ENCODE measurements at regions not wholly inside any gene's neighbourhood (a gene's known extent, or its start where the extent isn't known, plus 50 kb on each side); places are given as distances from the start of the nearest gene placed in this dataset.

- Histone ChIP-seq H3K4me3 (ENCODE audit: low read depth, low read length) (no peak overlapping the region), H3K4me1 (ENCODE audit: control insufficient read depth, insufficient read depth, low read length) (no peaks in the 10 kb centered on the region), H3K9me3 (ENCODE audit: control insufficient read depth, insufficient read depth, low read length) (no peaks in the 10 kb centered on the region), H3K27ac (ENCODE audit: low read depth, low read length) (no peak overlapping the region), H3K36me3 (ENCODE audit: control insufficient read depth, insufficient read depth, low read length) (no peaks in the 10 kb centered on the region), H3K27me3 (ENCODE audit: control insufficient read depth, insufficient read depth, low read length) (no peaks in the 10 kb centered on the region)
- 35% methylated on average over 6 of the region's 7 CpGs for WGBS (ENCODE audit: insufficient coverage)
- no peak for DNase-seq (ENCODE audit: low read depth in 4 of 6, low spot score in 6 of 6)
These were observed 79.8 kb upstream of the PLXNA2 start for GRCh38 chr1:208324005-208324404.

- Histone ChIP-seq H3K36me3 (ENCODE audit: control insufficient read depth, insufficient read depth, low read length) (no peaks in the 10 kb centered on the region), H3K4me1 (ENCODE audit: control insufficient read depth, insufficient read depth, low read length) (no peaks in the 10 kb centered on the region), H3K4me3 (ENCODE audit: low read depth, low read length) (no peak overlapping the region), H3K27me3 (ENCODE audit: control insufficient read depth, insufficient read depth, low read length) (no peaks in the 10 kb centered on the region), H3K27ac (ENCODE audit: low read depth, low read length) (no peak overlapping the region), H3K9me3 (ENCODE audit: control insufficient read depth, insufficient read depth, low read length) (no peaks in the 10 kb centered on the region)
- 67% methylated on average over 1 of the region's 1 CpG for WGBS (ENCODE audit: insufficient coverage)
- DNase-seq (ENCODE audit: low read depth in 4 of 6, low spot score in 6 of 6), result no peak
These were observed 81.8 kb upstream of the PLXNA2 start for GRCh38 chr1:208326033-208326432.

- 83% methylated on average over 1 of the region's 2 CpGs for WGBS (ENCODE audit: insufficient coverage)
- H3K27ac ChIP-seq (ENCODE audit: low read depth, low read length), result no peak overlapping the region
- no peaks in the 10 kb centered on the region for H3K36me3 ChIP-seq (ENCODE audit: control insufficient read depth, insufficient read depth, low read length)
- no peaks in the 10 kb centered on the region for H3K4me1 ChIP-seq (ENCODE audit: control insufficient read depth, insufficient read depth, low read length)
- H3K9me3 ChIP-seq (ENCODE audit: control insufficient read depth, insufficient read depth, low read length), result no peaks in the 10 kb centered on the region
- no peak for DNase-seq (ENCODE audit: low read depth in 4 of 6, low spot score in 6 of 6)
- H3K27me3 ChIP-seq (ENCODE audit: control insufficient read depth, insufficient read depth, low read length), result no peaks in the 10 kb centered on the region
- no peak overlapping the region for H3K4me3 ChIP-seq (ENCODE audit: low read depth, low read length)
These were observed 85.1 kb upstream of the PLXNA2 start for GRCh38 chr1:208329300-208329699.

GRCh38 chr1:208332036-208332773, 88.0 kb upstream of the PLXNA2 start:
- DNase-seq (ENCODE audit: low read depth in 4 of 6, low spot score in 6 of 6), result no peak
- Histone ChIP-seq H3K27me3 (ENCODE audit: control insufficient read depth, insufficient read depth, low read length) (no peaks in the 10 kb centered on the region), H3K9me3 (ENCODE audit: control insufficient read depth, insufficient read depth, low read length) (no peaks in the 10 kb centered on the region), H3K4me3 (ENCODE audit: low read depth, low read length) (no peak overlapping the region), H3K27ac (ENCODE audit: low read depth, low read length) (no peak overlapping the region), H3K4me1 (ENCODE audit: control insufficient read depth, insufficient read depth, low read length) (peaks cover 12% of the 10 kb centered on the region), H3K36me3 (ENCODE audit: control insufficient read depth, insufficient read depth, low read length) (no peaks in the 10 kb centered on the region)
- WGBS (ENCODE audit: insufficient coverage), result 66% methylated on average over 4 of the region's 6 CpGs

GRCh38 chr1:208332774-208333126, 88.6 kb upstream of the PLXNA2 start:
- H3K27ac ChIP-seq (ENCODE audit: low read depth, low read length), result no peak overlapping the region
- H3K4me1 ChIP-seq (ENCODE audit: control insufficient read depth, insufficient read depth, low read length), result peaks cover 12% of the 10 kb centered on the region
- WGBS (ENCODE audit: insufficient coverage), result no CpG with 5 or more reads among the region's 1 CpG
- no peaks in the 10 kb centered on the region for H3K36me3 ChIP-seq (ENCODE audit: control insufficient read depth, insufficient read depth, low read length)
- H3K9me3 ChIP-seq (ENCODE audit: control insufficient read depth, insufficient read depth, low read length), result no peaks in the 10 kb centered on the region
- H3K27me3 ChIP-seq (ENCODE audit: control insufficient read depth, insufficient read depth, low read length), result no peaks in the 10 kb centered on the region
- H3K4me3 ChIP-seq (ENCODE audit: low read depth, low read length), result no peak overlapping the region
- peak in 1 of 6 donors; percentile 56 for DNase-seq (ENCODE audit: low read depth in 4 of 6, low spot score in 6 of 6)

GRCh38 chr1:208333676-208334075, 89.5 kb upstream of the PLXNA2 start:
- H3K36me3 ChIP-seq (ENCODE audit: control insufficient read depth, insufficient read depth, low read length), result no peaks in the 10 kb centered on the region
- WGBS (ENCODE audit: insufficient coverage), result no CpG with 5 or more reads among the region's 2 CpGs
- no peak for DNase-seq (ENCODE audit: low read depth in 4 of 6, low spot score in 6 of 6)
- H3K27me3 ChIP-seq (ENCODE audit: control insufficient read depth, insufficient read depth, low read length), result no peaks in the 10 kb centered on the region
- no peak overlapping the region for H3K4me3 ChIP-seq (ENCODE audit: low read depth, low read length)
- peaks cover 12% of the 10 kb centered on the region for H3K4me1 ChIP-seq (ENCODE audit: control insufficient read depth, insufficient read depth, low read length)
- H3K27ac ChIP-seq (ENCODE audit: low read depth, low read length), result no peak overlapping the region
- H3K9me3 ChIP-seq (ENCODE audit: control insufficient read depth, insufficient read depth, low read length), result no peaks in the 10 kb centered on the region

GRCh38 chr1:208335371-208336136, 91.4 kb upstream of the PLXNA2 start:
- no peaks in the 10 kb centered on the region for H3K27me3 ChIP-seq (ENCODE audit: control insufficient read depth, insufficient read depth, low read length)
- H3K9me3 ChIP-seq (ENCODE audit: control insufficient read depth, insufficient read depth, low read length), result no peaks in the 10 kb centered on the region
- H3K4me1 ChIP-seq (ENCODE audit: control insufficient read depth, insufficient read depth, low read length), result peaks cover 12% of the 10 kb centered on the region
- H3K4me3 ChIP-seq (ENCODE audit: low read depth, low read length), result no peak overlapping the region
- H3K36me3 ChIP-seq (ENCODE audit: control insufficient read depth, insufficient read depth, low read length), result no peaks in the 10 kb centered on the region
- no peak overlapping the region for H3K27ac ChIP-seq (ENCODE audit: low read depth, low read length)
- peak in 2 of 6 donors; percentile 38 to 75 for DNase-seq (ENCODE audit: low read depth in 4 of 6, low spot score in 6 of 6)
- 31% methylated on average over 6 of the region's 9 CpGs for WGBS (ENCODE audit: insufficient coverage)

GRCh38 chr1:208336137-208336518, 91.9 kb upstream of the PLXNA2 start:
- Histone ChIP-seq H3K36me3 (ENCODE audit: control insufficient read depth, insufficient read depth, low read length) (no peaks in the 10 kb centered on the region), H3K4me3 (ENCODE audit: low read depth, low read length) (no peak overlapping the region), H3K27me3 (ENCODE audit: control insufficient read depth, insufficient read depth, low read length) (no peaks in the 10 kb centered on the region), H3K27ac (ENCODE audit: low read depth, low read length) (no peak overlapping the region), H3K9me3 (ENCODE audit: control insufficient read depth, insufficient read depth, low read length) (no peaks in the 10 kb centered on the region), H3K4me1 (ENCODE audit: control insufficient read depth, insufficient read depth, low read length) (peaks cover 12% of the 10 kb centered on the region)
- WGBS (ENCODE audit: insufficient coverage), result 40% methylated on average over 5 of the region's 6 CpGs
- DNase-seq (ENCODE audit: low read depth in 4 of 6, low spot score in 6 of 6), result peak in 4 of 6 donors; percentile 8 to 80 (median 26)

- Histone ChIP-seq H3K36me3 (ENCODE audit: control insufficient read depth, insufficient read depth, low read length) (no peaks in the 10 kb centered on the region), H3K27ac (ENCODE audit: low read depth, low read length) (no peak overlapping the region), H3K9me3 (ENCODE audit: control insufficient read depth, insufficient read depth, low read length) (no peaks in the 10 kb centered on the region), H3K27me3 (ENCODE audit: control insufficient read depth, insufficient read depth, low read length) (no peaks in the 10 kb centered on the region), H3K4me3 (ENCODE audit: low read depth, low read length) (no peak overlapping the region), H3K4me1 (ENCODE audit: control insufficient read depth, insufficient read depth, low read length) (peaks cover 12% of the 10 kb centered on the region)
- DNase-seq (ENCODE audit: low read depth in 4 of 6, low spot score in 6 of 6), result peak in 1 of 6 donors; percentile 75
- 100% methylated on average over 1 of the region's 2 CpGs for WGBS (ENCODE audit: insufficient coverage)
These were observed 95.7 kb upstream of the PLXNA2 start for GRCh38 chr1:208339911-208340310.

- Histone ChIP-seq H3K4me1 (ENCODE audit: control insufficient read depth, insufficient read depth, low read length) (no peaks in the 10 kb centered on the region), H3K4me3 (ENCODE audit: low read depth, low read length) (no peak overlapping the region), H3K36me3 (ENCODE audit: control insufficient read depth, insufficient read depth, low read length) (no peaks in the 10 kb centered on the region), H3K9me3 (ENCODE audit: control insufficient read depth, insufficient read depth, low read length) (no peaks in the 10 kb centered on the region), H3K27me3 (ENCODE audit: control insufficient read depth, insufficient read depth, low read length) (no peaks in the 10 kb centered on the region), H3K27ac (ENCODE audit: low read depth, low read length) (no peak overlapping the region)
- WGBS (ENCODE audit: insufficient coverage), result 73% methylated on average over 1 of the region's 4 CpGs
- no peak for DNase-seq (ENCODE audit: low read depth in 4 of 6, low spot score in 6 of 6)
These were observed 99.0 kb upstream of the PLXNA2 start for GRCh38 chr1:208343226-208343625.
